DOHH2 (cell line): ENCODE measurements at regions not wholly inside any gene's neighbourhood (a gene's known extent, or its start where the extent isn't known, plus 50 kb on each side); places are given as distances from the start of the nearest gene placed in this dataset.

ENCODE experiments used
- CTCF ChIP-seq: fragments of 200-600 bp; sonication (generic); IDR thresholded peaks from one replicate; pipeline ENCODE4 v1.5.1; 2014; ENCODE audit warnings: antibody characterized with exemption, mild to moderate bottlenecking, low read depth, low read length; ENCODE audit not compliant: poor library complexity, severe bottlenecking
- EZH2phosphoT487 ChIP-seq: fragments of 200-600 bp; sonication (generic); IDR thresholded peaks from 2 replicates; pipeline ENCODE4 v1.6.1; 2017; ENCODE audit warnings: borderline replicate concordance, mild to moderate bottlenecking, antibody characterized with exemption, low read length, moderate library complexity, mixed read lengths

- TF ChIP-seq CTCF (peak; percentile 94), EZH2phosphoT487 (no peak)
Measured at GRCh38 chr1:178031856-178032320, 62.0 kb upstream of the RASAL2 start.
